ENCODE measurements at regions not wholly inside any gene's neighbourhood (a gene's known extent, or its start where the extent isn't known, plus 50 kb on each side); places are given as distances from the start of the nearest gene placed in this dataset.
A peak's percentile ranks its signal among the peaks of the same experiment; 100 is the strongest.
"Not testable (repeated sequence)": the region's sequence is repeated elsewhere in the genome, so short reads cannot be mapped to it uniquely, and the experiment has no call there.

GRCh38 chr12:11540156-11540555, 109.3 kb upstream of the ETV6 start:
- no peak for DNase-seq

- DNase-seq = no peak
Measured at GRCh38 chr12:11540615-11541310, 108.7 kb upstream of the ETV6 start.

GRCh38 chr12:11542599-11542998, 106.9 kb upstream of the ETV6 start:
- DNase-seq = no peak

- no peak for DNase-seq
Measured at GRCh38 chr12:11543457-11544158, 105.9 kb upstream of the ETV6 start.

GRCh38 chr12:11545484-11546330, 103.8 kb upstream of the ETV6 start:
- DNase-seq = no peak

- not testable (repeated sequence) for DNase-seq
Measured at GRCh38 chr12:11546582-11547270, 102.7 kb upstream of the ETV6 start.

GRCh38 chr12:11547271-11547646, 102.2 kb upstream of the ETV6 start:
- not testable (repeated sequence) for DNase-seq

- DNase-seq = no peak
Measured at GRCh38 chr12:11549119-11549518, 100.4 kb upstream of the ETV6 start.

GRCh38 chr12:11553871-11554533, 95.5 kb upstream of the ETV6 start:
- DNase-seq = peak; percentile 71

GRCh38 chr12:11555195-11555594, 94.3 kb upstream of the ETV6 start:
- no peak for DNase-seq

- peak; percentile 44 for DNase-seq
Measured at GRCh38 chr12:11555743-11556625, 93.5 kb upstream of the ETV6 start.

GRCh38 chr12:11556682-11557081, 92.8 kb upstream of the ETV6 start:
- no peak for DNase-seq

- DNase-seq = no peak
Measured at GRCh38 chr12:11559626-11560340, 89.7 kb upstream of the ETV6 start.

GRCh38 chr12:11561411-11561810, 88.1 kb upstream of the ETV6 start:
- no peak for DNase-seq

GRCh38 chr12:11563785-11564739, 85.4 kb upstream of the ETV6 start:
- no peak for DNase-seq

- DNase-seq = no peak
Measured at GRCh38 chr12:11564984-11565651, 84.4 kb upstream of the ETV6 start.

- DNase-seq = no peak
Measured at GRCh38 chr12:11565752-11566151, 83.7 kb upstream of the ETV6 start.

GRCh38 chr12:11568155-11568761, 81.2 kb upstream of the ETV6 start:
- DNase-seq = no peak

Measured in NCI-H345 (cell line).